ENCODE measurements at regions not wholly inside any gene's neighbourhood (a gene's known extent, or its start where the extent isn't known, plus 50 kb on each side); places are given as distances from the start of the nearest gene placed in this dataset.
"Not testable (repeated sequence)": the region's sequence is repeated elsewhere in the genome, so short reads cannot be mapped to it uniquely, and the experiment has no call there.

DNA sequence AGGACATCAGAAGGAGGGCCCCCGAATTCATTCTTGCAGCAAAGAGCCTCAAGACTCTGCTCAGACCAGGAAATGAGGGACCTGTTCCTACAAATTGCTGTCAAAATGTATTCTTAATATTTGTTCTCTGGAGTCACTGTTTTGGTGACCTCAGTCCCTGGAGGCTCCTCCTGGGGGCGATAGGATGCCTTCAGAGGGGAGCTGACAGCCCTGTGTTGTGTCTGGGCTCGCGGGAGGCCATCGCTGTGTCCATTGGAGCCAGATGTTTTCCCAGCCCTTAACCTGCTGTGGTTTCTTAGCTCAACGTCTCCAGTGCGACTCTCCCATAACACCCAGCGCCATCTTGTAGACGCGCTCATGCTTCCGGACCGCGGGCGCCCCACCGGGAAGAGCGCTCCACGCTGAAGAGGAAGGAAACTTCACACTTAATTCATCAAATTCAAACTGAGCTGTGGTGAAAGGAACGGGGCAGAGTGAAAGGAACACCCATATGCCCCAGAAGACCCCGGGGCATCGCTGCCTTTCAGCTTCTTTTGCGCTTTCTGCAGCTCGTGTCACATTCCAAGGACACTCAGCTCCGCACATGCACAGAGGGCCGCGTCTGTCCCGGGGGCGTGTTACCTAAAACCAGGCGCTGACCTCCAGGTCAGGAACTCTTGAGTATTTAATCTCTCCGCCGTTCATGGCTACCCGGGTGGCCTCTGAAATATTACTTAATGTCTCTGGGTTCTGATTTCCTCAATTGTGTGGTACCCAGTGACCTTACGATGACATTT is 112.3 kb upstream of the GDNF start:
- no peak for DNase-seq

GRCh38 chr5:37950436-37950835 is 110.6 kb upstream of the GDNF start:
- DNase-seq = no peak

DNA sequence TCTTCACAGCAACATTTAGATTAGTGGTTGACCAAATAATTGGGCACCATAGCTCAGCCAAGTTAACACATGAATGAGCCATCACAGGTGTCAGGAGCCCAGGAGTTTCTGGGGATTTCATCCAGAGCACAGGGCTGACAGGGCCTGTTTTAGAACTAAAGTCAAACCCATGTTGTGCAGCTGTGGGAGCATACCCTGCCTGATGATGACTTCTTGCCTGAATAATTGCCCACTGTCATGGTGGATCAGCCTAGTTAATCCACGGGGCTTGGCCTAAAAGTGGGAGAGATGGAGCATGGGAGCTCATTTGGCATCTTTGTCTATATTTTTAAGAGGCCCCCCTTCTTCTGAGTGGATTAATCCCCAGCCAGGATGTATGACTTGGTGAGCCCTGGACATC is 105.6 kb upstream of the GDNF start:
- no peak for DNase-seq

- DNase-seq = not testable (repeated sequence)
Observed at GRCh38 chr5:37943136-37943535, 103.3 kb upstream of the GDNF start.

- DNase-seq = no peak
Observed at GRCh38 chr5:37940931-37941623, 101.2 kb upstream of the GDNF start.

DNA sequence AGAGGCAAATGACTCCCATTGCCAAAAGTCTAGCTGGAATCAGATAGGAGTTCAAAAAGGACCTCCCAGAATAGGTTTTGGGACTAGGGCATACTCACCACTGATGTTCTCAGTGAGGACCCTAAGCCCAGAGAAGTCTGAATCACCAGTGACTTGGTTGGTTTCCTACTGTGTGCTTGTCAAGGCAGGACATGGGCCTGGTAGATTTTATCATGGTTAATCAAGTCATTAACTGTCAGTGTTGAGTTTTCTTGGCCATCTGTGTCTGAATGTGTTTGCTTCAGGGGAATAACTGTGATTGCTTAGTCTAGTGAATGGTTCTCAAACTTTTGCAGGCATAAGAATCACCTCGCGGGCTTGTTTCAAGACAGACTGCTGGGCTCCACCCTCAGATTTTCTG is 99.0 kb upstream of the GDNF start:
- DNase-seq = no peak

DNA sequence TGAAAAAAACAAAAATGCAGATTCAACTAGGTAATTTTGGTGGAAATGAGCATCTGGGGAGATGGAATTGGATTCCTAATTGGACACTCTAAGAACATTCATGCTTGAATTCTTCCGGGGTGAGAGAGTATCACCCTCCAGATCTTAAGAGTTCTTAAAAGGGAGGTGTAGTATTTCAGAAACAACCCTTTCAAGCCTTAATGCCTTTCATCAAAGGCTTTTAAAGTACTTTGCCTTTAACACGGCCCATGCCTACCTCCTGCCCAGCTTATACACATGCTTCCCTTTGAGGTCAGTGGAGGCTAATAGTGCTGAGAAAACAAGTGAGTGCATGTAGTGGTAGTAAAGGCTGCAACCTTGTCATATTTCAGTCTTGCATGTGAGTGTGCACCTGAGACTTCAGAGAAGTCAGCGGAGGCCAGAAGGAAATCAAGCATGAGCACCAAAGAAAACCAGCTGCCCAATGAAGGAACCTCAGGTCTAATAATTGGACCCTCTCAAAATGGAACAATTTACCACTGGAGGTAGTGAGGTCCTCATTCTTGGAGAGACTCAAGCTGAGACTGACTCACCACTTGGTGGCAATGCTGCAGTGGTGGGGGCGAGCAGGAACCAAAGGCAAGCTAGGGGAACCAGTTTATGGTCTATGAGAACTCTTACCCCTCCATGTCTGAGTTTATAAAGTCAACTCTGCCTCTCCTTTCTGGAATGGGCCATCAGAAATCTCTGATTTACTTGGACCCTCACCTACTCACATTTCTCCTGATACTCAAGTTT is 98.4 kb upstream of the GDNF start:
- DNase-seq = peak; percentile 82

DNA sequence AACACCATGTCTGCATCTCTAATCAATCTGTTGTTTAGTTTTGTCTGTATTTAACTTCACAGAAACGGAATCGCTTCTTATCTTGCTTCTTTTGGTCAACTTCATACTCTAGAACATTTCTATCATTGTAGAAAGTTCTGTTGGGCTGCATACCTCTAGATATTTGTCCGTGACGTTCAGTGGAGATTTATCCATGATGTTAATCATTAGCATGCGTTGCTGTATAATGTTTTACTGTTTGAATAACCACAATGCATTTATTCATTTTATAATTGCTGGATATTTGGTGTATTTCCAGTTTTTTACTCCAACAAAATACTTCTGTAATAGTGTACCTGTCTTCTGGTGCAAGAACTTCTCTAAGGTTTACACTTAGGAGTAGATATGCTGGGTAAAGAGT is 96.2 kb upstream of the GDNF start:
- DNase-seq = no peak

DNA sequence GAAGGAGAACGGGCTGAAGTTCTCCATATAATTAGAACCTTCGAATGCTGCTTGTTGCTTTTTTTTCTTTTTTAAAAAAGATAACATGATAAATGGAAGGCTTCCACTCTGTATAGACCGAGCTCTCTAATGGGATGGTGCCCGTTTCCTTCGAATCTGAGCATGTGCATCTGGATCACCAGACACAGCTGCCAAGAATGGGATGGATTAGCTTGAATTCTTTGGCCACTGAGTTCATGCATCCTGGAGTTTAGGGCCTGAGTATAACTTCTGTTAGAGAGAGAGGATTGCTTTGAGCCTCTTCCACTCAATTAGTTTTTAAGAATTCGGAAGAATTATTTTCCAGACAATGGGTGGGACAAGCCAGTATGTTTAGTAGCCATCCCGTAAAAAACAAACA is 93.7 kb upstream of the GDNF start:
- DNase-seq = no peak

- no peak for DNase-seq
Observed at GRCh38 chr5:37932450-37932849, 92.6 kb upstream of the GDNF start.

GRCh38 chr5:37931541-37931940 is 91.7 kb upstream of the GDNF start:
- no peak for DNase-seq

GRCh38 chr5:37930350-37930749 is 90.5 kb upstream of the GDNF start:
- no peak for DNase-seq

GRCh38 chr5:37929791-37930190 is 90.0 kb upstream of the GDNF start:
- no peak for DNase-seq

- not testable (repeated sequence) for DNase-seq
Observed at GRCh38 chr5:37927753-37928152, 87.9 kb upstream of the GDNF start.

DNA sequence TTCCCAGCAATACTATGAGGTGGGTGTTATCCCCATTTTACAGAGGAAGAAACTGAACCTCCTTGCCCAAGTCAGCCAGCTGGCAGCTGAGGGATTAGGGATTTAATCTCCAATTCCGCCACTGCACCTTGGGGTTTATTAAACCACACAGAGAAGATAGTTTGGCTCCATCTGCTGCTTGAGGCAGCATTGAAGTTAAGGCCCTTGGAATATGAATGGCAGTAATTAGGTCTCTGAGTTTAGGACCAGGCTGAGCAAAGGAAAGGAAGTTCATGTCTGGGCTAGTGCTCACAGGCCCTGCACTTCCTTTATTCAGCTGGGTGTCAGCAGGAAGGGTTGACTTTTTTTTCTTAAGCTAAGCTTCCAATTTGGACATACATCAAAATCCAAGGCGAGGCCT is 86.9 kb upstream of the GDNF start:
- DNase-seq = no peak

GRCh38 chr5:37921452-37921851 is 81.6 kb upstream of the GDNF start:
- DNase-seq = no peak

GRCh38 chr5:37918424-37918823 is 78.6 kb upstream of the GDNF start:
- no peak for DNase-seq

DNA sequence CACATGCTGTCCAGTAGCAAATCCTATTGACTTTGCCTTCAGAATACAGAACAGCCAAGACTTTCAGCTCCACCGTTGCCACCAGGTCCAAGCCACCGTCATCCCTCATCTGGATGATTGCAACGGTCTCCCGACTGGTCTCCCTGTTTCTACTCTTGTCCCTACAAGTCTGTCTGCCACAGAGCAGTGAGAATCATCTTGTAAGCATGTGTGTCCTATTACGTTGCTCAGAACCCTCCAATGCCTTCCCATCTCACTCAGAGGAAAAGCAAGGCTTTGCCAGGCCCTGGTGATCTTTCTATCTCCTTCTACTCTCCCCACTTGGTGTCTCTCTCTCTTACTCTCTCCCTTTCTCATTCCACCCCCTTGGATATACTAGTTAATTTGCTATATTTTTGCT is 76.7 kb upstream of the GDNF start:
- DNase-seq = no peak

DNA sequence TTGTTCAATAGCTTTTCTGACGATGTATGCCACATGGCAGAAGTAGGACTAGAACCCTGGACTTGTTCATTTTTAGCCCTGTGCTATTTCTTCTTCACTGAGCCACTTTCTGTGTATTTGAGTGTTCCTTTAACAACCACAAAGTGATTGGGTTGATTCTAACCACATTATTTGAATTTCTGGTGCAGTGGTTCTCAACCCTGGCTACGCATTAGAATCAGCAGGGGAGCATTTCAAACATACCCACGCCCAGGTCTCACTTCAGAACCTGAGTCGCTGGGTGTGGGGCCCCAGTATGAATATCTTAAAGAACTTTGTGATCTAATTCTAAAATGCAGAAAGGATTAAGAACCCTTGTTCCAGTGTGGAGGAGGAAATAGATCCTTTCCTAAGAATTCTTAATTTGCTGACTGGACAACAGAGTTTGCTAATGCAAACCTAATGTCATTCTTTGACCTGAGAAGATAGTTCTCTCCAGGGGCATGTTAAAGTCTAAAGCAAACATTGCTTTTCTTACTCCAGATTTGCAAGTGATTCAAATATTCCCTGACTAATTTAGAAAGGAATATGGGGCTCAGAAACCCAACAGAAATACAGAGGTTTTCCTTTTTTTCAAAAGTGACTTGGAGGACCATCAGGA is 75.4 kb upstream of the GDNF start:
- DNase-seq = no peak

DNA sequence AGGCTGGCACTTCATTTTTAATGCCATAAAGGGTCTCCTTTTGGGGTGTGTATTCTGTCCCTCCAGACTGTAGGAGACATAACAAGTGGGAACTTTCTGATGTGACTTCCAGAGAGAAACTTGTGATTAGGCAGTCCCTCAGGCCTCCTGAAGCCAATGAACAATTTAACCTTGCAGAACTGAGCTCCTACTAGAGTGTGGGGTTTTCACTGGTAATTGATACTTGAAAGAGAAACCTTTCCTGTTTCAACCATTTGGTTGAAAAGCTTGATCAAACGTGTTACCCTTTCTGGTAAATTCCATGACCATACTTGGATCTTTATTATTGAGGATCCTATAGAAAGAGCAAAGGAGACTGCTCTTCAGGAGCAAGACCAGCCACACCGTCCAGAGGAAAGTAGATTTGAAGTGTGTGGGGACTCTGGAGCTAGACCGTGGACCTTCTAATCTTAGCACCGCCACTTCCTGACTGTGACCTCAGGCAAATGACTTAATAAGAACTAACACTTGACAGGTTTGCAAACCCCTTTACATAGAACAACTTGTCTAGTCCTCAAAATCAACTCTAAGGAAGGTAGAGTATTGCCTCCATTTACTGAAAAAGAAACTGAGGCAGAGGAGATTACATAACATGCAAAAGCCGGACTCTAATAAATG is 69.9 kb upstream of the GDNF start:
- DNase-seq = not testable (repeated sequence)

DNA sequence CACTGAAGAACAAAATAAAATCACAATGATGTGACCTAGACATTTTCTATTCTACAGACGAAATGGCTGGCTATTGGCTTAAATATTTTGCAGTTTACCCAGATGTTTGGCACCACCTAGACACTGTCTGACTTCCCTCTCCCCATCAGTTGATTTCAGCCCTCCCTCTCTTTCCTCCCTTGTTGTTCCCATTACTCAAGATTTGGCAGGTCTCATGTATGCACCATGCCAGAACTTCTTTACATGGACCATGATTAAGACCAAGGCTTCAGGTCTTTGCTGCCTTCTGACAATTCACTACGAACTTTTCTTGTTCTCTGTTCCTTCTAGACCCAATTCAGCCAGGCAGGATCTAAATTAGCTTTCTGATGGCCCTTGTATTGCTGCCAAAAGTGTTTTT is 66.6 kb upstream of the GDNF start:
- no peak for DNase-seq

- DNase-seq = no peak
Observed at GRCh38 chr5:37905230-37905629, 65.4 kb upstream of the GDNF start.

DNA sequence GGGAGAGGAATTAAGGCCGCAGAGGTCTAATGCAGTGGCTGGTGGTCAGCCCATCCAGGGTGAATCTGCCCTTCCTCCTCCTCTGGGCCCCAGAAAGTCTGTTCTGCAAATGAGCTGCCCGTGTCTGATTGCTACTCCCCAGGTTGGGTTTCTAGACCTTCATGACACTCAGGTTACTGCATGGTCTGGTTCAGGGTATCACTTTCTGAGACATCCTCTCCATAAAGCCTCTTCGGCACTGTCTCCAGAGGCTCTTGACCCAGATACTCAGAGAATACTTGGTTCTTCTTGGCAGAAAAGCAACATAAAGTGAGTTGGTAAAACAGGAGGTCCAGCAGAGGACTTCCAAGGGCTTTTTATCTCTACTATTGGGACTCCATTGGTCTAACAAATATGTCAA is 62.5 kb upstream of the GDNF start:
- DNase-seq = no peak

Data from NCI-H2171 (cell line).